Mucosa of rectum (tissue), 2 donors: ENCODE measurements at regions not wholly inside any gene's neighbourhood (a gene's known extent, or its start where the extent isn't known, plus 50 kb on each side); places are given as distances from the start of the nearest gene placed in this dataset.
"Not testable (repeated sequence)": the region's sequence is repeated elsewhere in the genome, so short reads cannot be mapped to it uniquely, and the experiment has no call there.

Experiments used
- H3K27ac ChIP-seq, 2 donors: one replicate each; pipeline ENCODE4 v1.7.0; 2013; ENCODE audit warnings: inconsistent platforms in 2 of 2, low read depth in 2 of 2, low read length in 2 of 2
- H3K27me3 ChIP-seq, 2 donors: one replicate each; pipeline ENCODE4 v1.7.0; 2013; ENCODE audit warnings: low read length in 2 of 2; ENCODE audit not compliant: control insufficient read depth in 2 of 2, insufficient read depth in 2 of 2
- H3K36me3 ChIP-seq, 2 donors: one replicate each; pipeline ENCODE4 v1.7.0; 2013; ENCODE audit warnings: low read length in 2 of 2; ENCODE audit not compliant: control insufficient read depth in 2 of 2, insufficient read depth in 2 of 2
- H3K4me1 ChIP-seq, 2 donors: one replicate each; pipeline ENCODE4 v1.7.0; 2013; ENCODE audit warnings: low read length in 2 of 2, mild to moderate bottlenecking in 1 of 2; ENCODE audit not compliant: control insufficient read depth in 2 of 2, insufficient read depth in 2 of 2
- H3K4me3 ChIP-seq, 2 donors: one replicate each; pipeline ENCODE4 v1.7.0; 2013; ENCODE audit warnings: low read length in 2 of 2
- H3K9ac ChIP-seq, 2 donors: one replicate each; pipeline ENCODE4 v1.7.0; 2013; ENCODE audit warnings: low read length in 2 of 2, low read depth in 1 of 2, mild to moderate bottlenecking in 1 of 2
- H3K9me3 ChIP-seq, 2 donors: one replicate each; pipeline ENCODE4 v1.7.0; 2013; ENCODE audit warnings: low read length in 2 of 2; ENCODE audit not compliant: control insufficient read depth in 2 of 2
- donor health status: healthy.
- donor health status: Normal muscosa, but diverticular disease.

DNA sequence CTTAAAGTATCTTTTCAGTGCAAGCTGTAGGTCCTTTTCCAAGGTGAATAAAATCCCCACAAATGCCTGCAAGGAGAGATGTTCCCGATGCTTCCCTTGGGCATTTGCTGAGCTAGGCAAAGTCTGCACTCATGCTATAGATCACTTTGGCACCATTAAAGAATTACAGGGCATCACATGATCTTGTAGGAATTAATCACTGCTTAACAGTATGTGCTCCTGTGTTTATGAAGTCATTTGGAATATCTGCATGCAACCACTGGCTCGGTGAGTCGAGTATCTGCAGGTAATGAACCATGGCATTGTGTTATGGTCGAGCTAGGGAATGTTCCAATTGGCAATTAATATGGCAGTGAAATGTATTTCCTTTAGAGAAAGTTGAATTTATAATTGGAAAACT is 615.1 kb downstream of the TLE1 start:
- Histone ChIP-seq H3K9me3 (no peaks in the 10 kb centered on the region), H3K4me1 (no peaks in the 10 kb centered on the region), H3K27ac (no peak overlapping the region), H3K4me3 (no peak overlapping the region), H3K36me3 (no peaks in the 10 kb centered on the region), H3K27me3 (no peaks in the 10 kb centered on the region), H3K9ac (no peak overlapping the region)

DNA sequence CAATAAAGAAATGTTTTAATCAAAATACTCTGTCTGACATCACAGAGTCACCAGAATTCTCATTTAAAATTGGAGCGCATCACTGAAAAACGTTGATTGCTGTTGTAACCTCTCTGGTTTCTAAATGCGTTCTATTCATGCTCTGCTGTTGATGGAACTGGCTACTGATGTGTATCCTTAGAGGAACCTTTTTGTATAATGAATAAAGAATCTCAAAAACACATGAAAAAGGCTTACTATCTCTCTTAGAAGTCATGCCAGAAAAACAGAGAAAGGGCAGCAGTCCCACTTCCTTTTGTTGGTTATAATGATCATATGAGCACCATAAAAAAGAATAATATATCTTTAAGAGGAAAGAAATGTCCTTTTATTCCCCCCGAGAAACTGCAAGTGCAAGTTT is 615.5 kb downstream of the TLE1 start:
- Histone ChIP-seq H3K27me3 (no peaks in the 10 kb centered on the region), H3K36me3 (no peaks in the 10 kb centered on the region)

DNA sequence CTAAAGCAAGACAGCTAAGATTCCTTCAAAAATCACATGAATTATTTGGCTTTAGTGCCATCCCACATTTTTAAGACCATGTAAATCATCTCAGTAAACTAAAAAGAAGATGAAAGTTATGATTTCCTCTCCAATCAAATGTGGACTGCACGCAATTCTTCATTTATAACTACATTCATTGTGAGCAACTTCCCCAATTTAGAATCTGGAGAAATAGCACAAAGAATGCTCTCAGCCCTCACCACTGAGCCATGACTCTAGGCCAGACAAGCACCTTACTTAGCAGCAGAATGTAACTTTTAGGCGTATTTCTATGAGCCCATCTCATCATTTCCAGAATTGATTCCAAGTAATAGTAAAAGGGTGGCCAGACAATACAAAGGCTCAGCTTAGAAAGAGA is 616.6 kb downstream of the TLE1 start:
- Histone ChIP-seq H3K36me3 (no peaks in the 10 kb centered on the region), H3K4me1 (no peaks in the 10 kb centered on the region), H3K4me3 (no peak overlapping the region), H3K9me3 (no peaks in the 10 kb centered on the region), H3K27me3 (no peaks in the 10 kb centered on the region), H3K27ac (no peak overlapping the region), H3K9ac (no peak overlapping the region)

More for the DNA sequence above, 615.5 kb downstream of the TLE1 start:
- H3K9ac ChIP-seq = no peak overlapping the region
- no peaks in the 10 kb centered on the region for H3K9me3 ChIP-seq
- H3K4me1 ChIP-seq = no peaks in the 10 kb centered on the region
- no peak overlapping the region for H3K27ac ChIP-seq
- H3K4me3 ChIP-seq = no peak overlapping the region

DNA sequence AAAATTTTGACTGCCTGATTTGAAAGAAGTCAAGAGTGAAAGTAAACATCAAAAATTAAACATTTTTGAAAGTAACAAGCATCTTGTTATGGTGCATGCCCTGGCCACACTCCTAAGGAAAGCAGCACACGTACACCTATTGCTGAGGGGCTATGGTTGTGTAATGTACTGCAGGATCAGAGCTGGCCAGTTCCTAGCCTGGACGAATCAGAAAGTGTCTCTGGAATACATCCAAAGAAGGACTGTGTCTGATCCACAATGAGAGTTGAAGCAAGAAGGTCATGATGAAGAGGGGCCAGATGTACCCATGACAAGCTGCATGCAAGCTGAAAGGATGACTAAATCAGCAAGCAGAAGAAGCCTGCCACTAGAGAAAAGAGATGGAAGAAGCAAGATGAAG is 618.2 kb downstream of the TLE1 start:
- H3K4me3 ChIP-seq = no peak overlapping the region
- no peaks in the 10 kb centered on the region for H3K27me3 ChIP-seq
- H3K36me3 ChIP-seq = no peaks in the 10 kb centered on the region
- no peak overlapping the region for H3K27ac ChIP-seq
- H3K9ac ChIP-seq = no peak overlapping the region
- H3K4me1 ChIP-seq = no peaks in the 10 kb centered on the region
- no peaks in the 10 kb centered on the region for H3K9me3 ChIP-seq

DNA sequence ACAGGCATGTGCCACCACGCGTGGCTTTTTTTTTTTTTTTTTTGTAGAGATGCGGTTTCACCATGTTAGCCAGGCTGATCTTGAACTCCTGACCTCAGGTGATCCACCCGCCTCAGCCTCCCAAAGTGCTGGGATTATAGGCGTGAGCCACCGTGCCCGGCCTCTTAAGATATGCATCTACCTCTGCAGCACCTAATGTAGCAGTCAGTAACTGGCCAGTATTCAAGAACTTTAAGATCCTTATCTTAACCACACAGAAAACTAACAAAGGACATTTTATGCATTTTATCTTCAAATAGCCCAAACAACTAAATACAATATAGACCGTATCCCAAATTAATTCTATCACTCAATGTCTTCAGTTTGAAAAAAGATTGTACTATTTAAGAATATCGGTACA is 618.7 kb downstream of the TLE1 start:
- Histone ChIP-seq H3K27me3 (no peaks in the 10 kb centered on the region), H3K4me1 (no peaks in the 10 kb centered on the region), H3K9me3 (no peaks in the 10 kb centered on the region), H3K36me3 (no peaks in the 10 kb centered on the region), H3K9ac (no peak overlapping the region), H3K4me3 (no peak overlapping the region), H3K27ac (no peak overlapping the region)

DNA sequence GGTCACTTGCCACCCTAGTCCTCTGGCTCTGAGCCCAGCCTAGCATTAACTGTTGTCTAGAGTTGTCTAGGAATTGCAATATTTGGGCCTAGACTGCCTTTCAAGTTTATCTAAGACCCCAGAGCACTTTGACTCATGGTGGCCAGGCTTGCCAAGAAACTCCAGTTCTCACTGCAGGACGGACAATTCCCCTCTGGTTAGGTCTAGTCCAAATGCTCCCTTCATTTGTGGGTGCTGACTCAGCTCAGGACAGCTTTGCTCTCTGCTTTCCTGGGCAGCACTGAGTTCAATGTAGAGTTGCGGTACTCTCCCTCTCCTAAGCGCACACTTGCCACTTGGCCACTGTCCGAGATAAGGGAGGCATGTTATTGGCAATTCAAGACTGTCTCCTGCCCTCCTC is 619.4 kb downstream of the TLE1 start:
- no peaks in the 10 kb centered on the region for H3K36me3 ChIP-seq
- H3K27ac ChIP-seq = no peak overlapping the region
- H3K9ac ChIP-seq = no peak overlapping the region
- no peaks in the 10 kb centered on the region for H3K9me3 ChIP-seq
- no peak overlapping the region for H3K4me3 ChIP-seq
- no peaks in the 10 kb centered on the region for H3K4me1 ChIP-seq
- no peaks in the 10 kb centered on the region for H3K27me3 ChIP-seq

DNA sequence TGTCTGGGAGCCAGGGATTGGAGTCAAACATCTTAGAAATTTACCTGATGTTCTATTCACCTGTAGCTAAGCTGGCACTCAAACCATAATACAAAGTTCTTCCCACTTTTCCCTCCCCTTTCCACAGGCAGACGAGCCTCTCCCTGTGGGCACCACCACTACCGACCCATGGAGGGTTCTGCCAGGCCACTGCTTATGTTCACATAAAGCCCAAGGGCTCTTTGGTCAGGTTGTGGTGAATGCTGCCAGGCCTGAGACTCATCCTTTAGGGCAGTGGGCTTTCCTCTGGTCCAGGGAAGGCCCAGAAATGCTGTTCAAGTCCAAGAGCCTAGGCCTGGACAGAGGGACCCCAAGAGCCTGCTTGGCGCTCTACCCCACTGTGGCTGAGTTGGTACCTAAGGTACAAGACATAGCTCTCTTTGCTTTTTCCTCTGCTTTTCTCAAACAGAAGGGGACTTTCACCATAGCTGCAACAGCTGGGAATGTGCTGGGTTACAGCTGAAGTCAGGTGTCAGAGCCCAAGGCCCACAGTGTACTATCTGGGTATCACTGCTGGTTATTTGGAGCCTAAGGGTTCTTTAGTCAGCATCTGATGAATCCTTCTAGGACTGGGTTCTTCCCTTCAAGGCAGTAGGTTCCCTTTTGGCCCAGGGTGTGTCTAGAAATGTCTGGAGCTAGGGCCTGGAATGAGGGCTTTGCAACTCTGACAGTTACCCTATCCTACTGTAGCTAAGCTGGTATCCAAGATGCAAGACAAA is 620.1 kb downstream of the TLE1 start:
- Histone ChIP-seq H3K9ac (no peak overlapping the region), H3K27me3 (no peaks in the 10 kb centered on the region), H3K27ac (no peak overlapping the region), H3K4me3 (no peak overlapping the region), H3K9me3 (no peaks in the 10 kb centered on the region), H3K36me3 (no peaks in the 10 kb centered on the region), H3K4me1 (no peaks in the 10 kb centered on the region)

DNA sequence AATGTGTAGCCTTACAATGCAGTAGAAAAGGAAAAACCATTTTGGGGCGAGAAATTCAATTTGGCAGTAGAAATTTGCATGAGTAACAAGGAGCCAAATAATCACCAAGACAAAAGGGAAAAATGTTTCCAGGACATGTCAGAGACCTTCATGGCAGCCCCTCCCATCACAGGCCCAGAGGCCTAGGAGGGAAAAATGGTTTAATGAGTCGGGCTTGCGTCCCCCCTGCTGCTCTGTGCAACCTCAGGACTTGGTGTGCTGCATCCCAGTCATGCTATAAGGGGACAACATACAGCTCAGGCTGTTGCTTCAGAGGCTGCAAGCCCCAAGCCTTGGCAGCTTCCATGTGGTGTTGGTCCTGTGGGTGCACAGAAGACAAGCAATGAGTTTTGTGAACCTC is 626.4 kb downstream of the TLE1 start:
- H3K9me3 ChIP-seq, H3K4me3 ChIP-seq, H3K36me3 ChIP-seq, H3K27me3 ChIP-seq, H3K4me1 ChIP-seq, H3K27ac ChIP-seq, H3K9ac ChIP-seq: not testable (repeated sequence)

DNA sequence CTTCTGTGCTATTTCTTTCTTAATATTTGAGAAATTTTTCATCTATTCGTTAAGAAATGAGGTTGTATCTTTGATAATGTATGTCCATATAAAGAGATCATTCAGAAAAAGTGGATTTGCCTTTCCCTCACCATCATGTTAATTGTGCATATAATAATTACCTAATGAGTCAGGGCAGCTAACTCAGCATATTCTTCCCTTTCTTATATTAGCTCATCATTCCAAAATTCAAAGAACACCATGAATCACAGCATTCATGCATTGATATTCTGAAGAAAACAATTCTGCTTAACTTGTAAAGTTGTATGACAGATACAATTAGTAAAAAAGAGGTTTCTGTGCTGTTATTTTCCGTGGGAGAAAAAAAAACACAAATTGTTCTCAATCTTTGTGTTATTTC is 630.6 kb downstream of the TLE1 start:
- Histone ChIP-seq H3K27me3 (no peaks in the 10 kb centered on the region), H3K36me3 (no peaks in the 10 kb centered on the region), H3K27ac (no peak overlapping the region)

DNA sequence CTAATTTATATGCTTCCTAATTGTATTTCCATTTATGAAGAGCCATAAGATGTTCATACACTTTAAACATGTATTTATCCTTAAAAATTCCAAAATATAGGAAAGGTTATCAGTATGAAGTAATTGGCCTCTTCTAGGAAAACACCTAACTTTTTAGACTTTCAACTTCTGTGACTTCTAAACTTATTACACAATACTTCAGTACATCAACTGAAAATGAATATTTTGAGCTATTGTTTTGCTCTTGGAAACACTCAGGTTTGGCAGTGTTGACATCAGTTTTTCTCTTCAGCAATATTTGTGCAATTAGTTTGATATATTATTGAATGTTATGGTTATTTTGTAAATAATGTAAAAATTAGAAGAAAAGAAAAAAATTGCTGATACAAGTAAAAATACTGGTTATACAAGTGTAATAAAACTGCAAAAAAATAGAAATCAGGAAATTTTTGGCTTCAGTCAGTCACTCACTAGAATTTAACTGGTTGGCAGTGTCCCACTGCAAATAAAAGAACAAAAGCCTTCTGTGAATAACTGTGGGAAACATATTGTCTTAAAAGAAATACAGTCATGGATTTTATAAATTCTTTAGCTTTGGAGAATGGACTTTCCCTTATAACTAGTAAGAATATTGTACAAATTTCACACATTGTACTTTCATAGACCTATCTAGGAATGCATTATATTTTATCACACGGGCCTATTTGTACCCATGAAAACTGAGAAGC is 635.9 kb downstream of the TLE1 start:
- Histone ChIP-seq H3K9me3 (no peaks in the 10 kb centered on the region), H3K36me3 (no peaks in the 10 kb centered on the region), H3K27ac (no peak overlapping the region), H3K4me1 (no peaks in the 10 kb centered on the region), H3K27me3 (no peaks in the 10 kb centered on the region), H3K9ac (no peak overlapping the region), H3K4me3 (no peak overlapping the region)

More for the DNA sequence above, 630.6 kb downstream of the TLE1 start:
- Histone ChIP-seq H3K4me1 (no peaks in the 10 kb centered on the region), H3K9me3 (no peaks in the 10 kb centered on the region), H3K4me3 (no peak overlapping the region), H3K9ac (no peak overlapping the region)
